KOPT-K1 (cell line): ENCODE measurements at regions not wholly inside any gene's neighbourhood (a gene's known extent, or its start where the extent isn't known, plus 50 kb on each side); places are given as distances from the start of the nearest gene placed in this dataset.

Experiments used
- H3K27ac ChIP-seq: fragments of 200-600 bp; sonication (generic); 2 replicates; pipeline ENCODE4 v1.5.1; 2016; ENCODE audit warnings: antibody characterized with exemption, mild to moderate bottlenecking, low read depth, low read length; ENCODE audit not compliant: poor library complexity, severe bottlenecking
- H3K36me3 ChIP-seq: fragments of 200-600 bp; sonication (generic); 2 replicates; pipeline ENCODE4 v1.5.1; 2017; ENCODE audit warnings: antibody characterized with exemption, mild to moderate bottlenecking, low read length, moderate library complexity; ENCODE audit not compliant: insufficient read depth
- H3K9me3 ChIP-seq: fragments of 200-600 bp; sonication (generic); 2 replicates; pipeline ENCODE4 v1.5.1; 2017; ENCODE audit warnings: antibody characterized with exemption, low read length, mild to moderate bottlenecking; ENCODE audit not compliant: insufficient read depth, poor library complexity, severe bottlenecking

DNA sequence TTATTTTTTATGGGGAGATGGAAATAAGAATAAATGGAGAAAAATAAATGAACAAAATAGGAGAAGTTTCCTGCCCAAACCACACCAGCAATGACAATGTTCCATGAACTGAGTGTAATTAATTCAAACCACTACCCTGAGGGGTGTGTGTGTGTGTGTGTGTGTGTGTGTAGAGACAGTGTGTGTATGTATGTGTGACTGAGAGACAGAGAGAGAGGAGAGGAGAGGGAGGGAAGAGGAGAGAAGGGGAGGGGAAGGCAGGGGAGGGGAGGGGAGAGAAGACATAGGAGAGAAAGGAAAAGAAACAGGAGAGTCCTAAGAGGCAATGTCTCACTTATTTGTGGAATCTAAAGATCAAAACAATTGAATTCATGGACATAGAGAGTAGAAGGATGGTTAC, 65.0 kb upstream of the POU2AF1 start:
- H3K9me3 ChIP-seq, result no peaks in the 10 kb centered on the region
- H3K27ac ChIP-seq, result no peak overlapping the region
- H3K36me3 ChIP-seq, result no peaks in the 10 kb centered on the region

DNA sequence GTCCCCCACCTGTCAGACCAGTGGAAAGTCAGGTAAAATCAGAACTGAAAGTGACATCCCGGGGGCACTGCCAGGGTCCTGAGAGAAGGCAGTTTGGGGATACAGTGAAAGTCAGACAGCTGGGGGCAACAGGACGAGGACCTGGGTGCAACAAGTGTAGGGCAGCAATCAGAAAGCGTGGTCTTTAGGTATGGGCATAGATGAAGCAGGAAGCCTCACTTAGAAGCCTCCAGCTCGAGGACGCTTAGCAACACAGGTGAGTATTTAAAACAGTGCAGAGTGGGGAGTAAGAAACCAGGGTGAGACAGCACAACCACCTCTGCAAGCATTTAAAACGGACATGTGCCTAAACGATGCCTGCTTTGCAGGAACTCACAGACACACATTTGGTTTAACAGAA, 64.6 kb upstream of the POU2AF1 start:
- Histone ChIP-seq H3K9me3 (no peaks in the 10 kb centered on the region), H3K27ac (no peak overlapping the region)

GRCh38 chr11:111443032-111443431, 64.0 kb upstream of the POU2AF1 start:
- H3K36me3 ChIP-seq, result no peaks in the 10 kb centered on the region
- H3K27ac ChIP-seq, result no peak overlapping the region
- H3K9me3 ChIP-seq, result no peaks in the 10 kb centered on the region

More for the DNA sequence above, 64.6 kb upstream of the POU2AF1 start:
- no peaks in the 10 kb centered on the region for H3K36me3 ChIP-seq

DNA sequence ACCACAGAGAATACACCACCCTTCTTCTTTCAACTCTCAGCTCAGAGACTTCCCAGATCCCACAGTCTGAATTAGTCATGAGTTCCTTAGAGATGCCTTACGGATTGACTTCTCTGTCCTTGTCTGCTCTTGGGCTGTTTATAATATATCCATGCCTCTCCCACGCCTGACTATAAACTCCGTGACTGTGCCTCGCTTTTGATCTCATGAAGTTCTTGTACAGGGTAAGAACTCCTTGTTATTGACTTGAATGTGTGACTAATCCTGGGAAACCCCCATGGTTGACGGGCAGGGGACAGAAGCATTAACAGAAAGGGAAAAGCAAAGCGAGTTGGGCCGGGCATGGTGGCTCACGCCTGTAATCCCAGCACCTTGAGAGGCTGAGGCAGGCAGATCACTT, 62.4 kb upstream of the POU2AF1 start:
- H3K36me3 ChIP-seq, result no peaks in the 10 kb centered on the region
- no peaks in the 10 kb centered on the region for H3K9me3 ChIP-seq
- H3K27ac ChIP-seq, result peak overlapping the region; percentile 89

- H3K27ac ChIP-seq, result peak overlapping the region; percentile 89
- no peaks in the 10 kb centered on the region for H3K36me3 ChIP-seq
- no peaks in the 10 kb centered on the region for H3K9me3 ChIP-seq
Measured at GRCh38 chr11:111440416-111441205, 61.5 kb upstream of the POU2AF1 start.

GRCh38 chr11:111439901-111440300, 60.8 kb upstream of the POU2AF1 start:
- H3K36me3 ChIP-seq, result no peaks in the 10 kb centered on the region
- no peaks in the 10 kb centered on the region for H3K9me3 ChIP-seq
- peak overlapping the region; percentile 89 for H3K27ac ChIP-seq

GRCh38 chr11:111438846-111439520, 59.9 kb upstream of the POU2AF1 start:
- Histone ChIP-seq H3K9me3 (no peaks in the 10 kb centered on the region), H3K27ac (peak overlapping the region; percentile 89), H3K36me3 (no peaks in the 10 kb centered on the region)

GRCh38 chr11:111438168-111438567, 59.1 kb upstream of the POU2AF1 start:
- Histone ChIP-seq H3K36me3 (no peaks in the 10 kb centered on the region), H3K27ac (peak overlapping the region; percentile 89), H3K9me3 (no peaks in the 10 kb centered on the region)

DNA sequence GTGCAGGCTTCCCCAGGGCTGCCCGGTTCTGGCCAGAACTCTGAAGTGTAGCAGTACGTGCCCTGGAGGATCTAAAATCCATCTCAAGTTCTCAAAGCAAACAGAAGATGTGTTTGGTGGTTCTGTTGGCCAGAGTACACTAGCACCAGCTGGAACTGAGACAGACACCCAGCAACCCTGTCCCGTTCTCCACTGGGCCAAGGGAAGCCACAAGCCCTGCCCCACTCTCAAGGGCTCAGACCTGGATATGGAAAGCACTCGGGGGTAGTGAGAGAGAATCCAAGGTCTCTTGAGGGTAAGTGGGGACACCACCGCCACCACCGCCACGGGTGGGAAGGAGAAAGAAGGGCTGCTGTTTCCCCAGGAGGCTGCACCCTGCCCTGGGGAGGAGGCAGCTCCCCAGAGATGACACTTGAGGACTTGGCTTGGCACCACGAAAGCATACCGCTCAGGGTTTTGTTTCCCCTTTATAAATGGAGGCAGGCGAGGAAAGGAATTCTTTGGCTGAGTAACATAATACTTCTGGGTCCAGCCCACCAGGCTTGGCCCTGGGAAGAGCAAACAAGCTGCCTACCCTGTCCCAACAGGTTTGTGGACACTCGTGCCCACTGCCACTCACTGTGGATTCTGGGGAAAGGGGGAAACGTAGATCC, 56.1 kb upstream of the POU2AF1 start:
- Histone ChIP-seq H3K27ac (peak overlapping the region; percentile 89), H3K9me3 (no peaks in the 10 kb centered on the region), H3K36me3 (no peaks in the 10 kb centered on the region)

DNA sequence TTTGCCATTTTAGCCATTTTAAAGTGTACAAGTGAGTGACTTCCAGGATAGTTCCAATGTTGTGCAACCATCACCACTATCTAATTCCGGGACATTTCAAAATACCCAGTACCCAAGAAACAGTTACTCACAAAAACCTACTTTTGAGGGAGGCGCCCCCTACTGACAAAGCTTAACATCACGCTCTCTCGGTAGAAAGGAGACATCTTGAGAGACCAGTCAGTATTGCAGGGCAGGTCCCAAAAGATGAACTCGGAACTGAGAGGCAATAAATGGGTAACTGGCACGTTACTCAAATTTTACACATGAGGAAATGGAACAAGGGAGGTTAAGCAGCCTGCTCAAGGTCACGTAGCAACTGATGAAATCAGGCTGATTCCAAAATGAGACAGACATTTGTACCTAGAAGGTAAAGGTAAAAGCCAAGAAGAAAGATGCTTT, 50.0 kb upstream of the POU2AF1 start:
- Histone ChIP-seq H3K9me3 (no peaks in the 10 kb centered on the region), H3K27ac (no peak overlapping the region), H3K36me3 (no peaks in the 10 kb centered on the region)
